AG10803 (cell line): ENCODE measurements at regions not wholly inside any gene's neighbourhood (a gene's known extent, or its start where the extent isn't known, plus 50 kb on each side); places are given as distances from the start of the nearest gene placed in this dataset.
A peak's percentile ranks its signal among the peaks of the same experiment; 100 is the strongest.

Experiments
- DNase-seq: peaks from one replicate; pipeline ENCODE4 v3.0.0; 2010; ENCODE audit warnings: low read depth
- H3K4me3 ChIP-seq: 2 replicates; pipeline ENCODE4 v1.5.1; 2011; ENCODE audit warnings: mild to moderate bottlenecking, low read length, control low read depth
- TF ChIP-seq, protein P1 (sequence below): conservative IDR thresholded peaks from 2 replicates; pipeline ENCODE4 v1.5.1; 2011; ENCODE audit warnings: mild to moderate bottlenecking, low read length, control low read depth, inconsistent platforms

DNA sequence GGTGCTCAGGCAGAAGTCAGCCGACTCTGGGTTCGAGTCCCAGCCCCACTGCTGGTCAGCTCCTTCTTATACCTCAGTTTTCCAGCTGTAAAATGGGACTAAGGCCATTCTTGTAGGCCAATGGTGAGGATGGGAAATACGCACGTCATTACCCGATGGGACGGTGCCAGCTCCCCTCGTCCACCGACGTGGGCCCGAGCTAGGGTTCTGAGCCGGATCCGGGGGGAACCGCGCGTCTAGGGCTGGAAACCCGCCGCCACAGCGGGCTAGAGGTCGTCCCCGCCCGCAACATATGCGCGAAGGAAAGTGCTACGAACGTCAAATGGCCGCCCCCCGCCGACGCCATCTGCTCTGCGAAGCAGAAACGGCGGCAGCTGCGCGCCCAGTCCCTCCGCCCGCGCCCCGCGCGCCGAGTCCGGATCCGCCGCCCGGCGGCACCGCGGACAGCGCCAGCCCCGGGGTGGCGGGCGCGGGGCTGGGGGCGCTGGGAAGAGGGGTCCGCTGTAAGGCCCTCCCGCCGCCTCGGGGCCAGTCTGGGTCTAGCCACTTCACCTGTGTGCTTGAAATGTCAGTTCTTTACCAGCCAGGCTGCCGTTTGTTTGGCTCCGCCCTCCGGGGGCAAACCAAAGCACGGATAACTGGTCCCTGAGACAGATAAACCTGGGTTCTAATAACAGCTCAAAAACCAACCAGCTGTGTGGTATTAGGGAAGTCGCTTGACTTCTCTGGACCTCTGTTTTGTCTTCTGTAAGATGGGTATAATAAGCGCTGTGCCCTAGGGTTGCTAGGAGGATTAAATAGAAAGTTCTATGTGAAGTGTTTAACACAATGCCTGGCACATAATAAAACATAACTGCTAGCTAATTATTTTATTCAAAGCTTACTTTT is 103.5 kb upstream of the RCN1 start:
- DNase-seq = no peak
- TF ChIP-seq, protein P1, sequence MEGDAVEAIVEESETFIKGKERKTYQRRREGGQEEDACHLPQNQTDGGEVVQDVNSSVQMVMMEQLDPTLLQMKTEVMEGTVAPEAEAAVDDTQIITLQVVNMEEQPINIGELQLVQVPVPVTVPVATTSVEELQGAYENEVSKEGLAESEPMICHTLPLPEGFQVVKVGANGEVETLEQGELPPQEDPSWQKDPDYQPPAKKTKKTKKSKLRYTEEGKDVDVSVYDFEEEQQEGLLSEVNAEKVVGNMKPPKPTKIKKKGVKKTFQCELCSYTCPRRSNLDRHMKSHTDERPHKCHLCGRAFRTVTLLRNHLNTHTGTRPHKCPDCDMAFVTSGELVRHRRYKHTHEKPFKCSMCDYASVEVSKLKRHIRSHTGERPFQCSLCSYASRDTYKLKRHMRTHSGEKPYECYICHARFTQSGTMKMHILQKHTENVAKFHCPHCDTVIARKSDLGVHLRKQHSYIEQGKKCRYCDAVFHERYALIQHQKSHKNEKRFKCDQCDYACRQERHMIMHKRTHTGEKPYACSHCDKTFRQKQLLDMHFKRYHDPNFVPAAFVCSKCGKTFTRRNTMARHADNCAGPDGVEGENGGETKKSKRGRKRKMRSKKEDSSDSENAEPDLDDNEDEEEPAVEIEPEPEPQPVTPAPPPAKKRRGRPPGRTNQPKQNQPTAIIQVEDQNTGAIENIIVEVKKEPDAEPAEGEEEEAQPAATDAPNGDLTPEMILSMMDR = no peak
- H3K4me3 ChIP-seq = peak overlapping the region; percentile 26; the same call in 1 of the 2 replicates

DNA sequence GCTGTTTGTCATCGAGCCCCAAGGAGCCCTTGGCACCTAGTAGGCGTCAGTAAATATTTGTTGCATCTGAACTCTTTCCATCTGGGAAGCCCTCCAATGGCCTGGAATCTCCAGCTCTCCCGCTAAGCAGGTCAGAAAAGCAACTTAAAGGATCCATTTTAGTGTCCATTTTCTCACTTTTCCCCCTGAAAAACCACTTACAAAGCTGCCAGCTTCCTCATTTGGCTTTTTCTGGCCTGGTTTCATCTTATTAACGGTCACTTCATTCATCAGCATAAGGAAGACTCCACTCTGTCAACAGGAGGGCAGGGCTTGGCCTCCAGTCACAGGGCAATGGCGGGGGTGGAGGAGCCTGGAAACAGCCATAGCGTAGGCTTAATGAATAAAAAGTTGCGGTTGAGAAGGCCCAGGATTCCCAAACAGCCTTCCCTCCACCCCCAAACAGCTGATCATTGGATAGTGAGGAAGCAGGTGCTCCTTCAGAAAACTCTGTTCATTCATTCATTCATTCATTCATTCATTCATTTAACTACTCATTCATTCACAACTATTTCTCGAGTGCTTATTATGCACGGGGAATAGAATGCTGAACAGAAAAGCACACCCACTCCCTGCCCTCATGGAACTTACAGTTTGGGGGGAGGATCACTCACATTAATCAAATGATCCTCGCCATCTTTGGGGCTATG is 104.5 kb upstream of the RCN1 start:
- TF ChIP-seq, protein P1 = no peak
- no peak for DNase-seq

DNA sequence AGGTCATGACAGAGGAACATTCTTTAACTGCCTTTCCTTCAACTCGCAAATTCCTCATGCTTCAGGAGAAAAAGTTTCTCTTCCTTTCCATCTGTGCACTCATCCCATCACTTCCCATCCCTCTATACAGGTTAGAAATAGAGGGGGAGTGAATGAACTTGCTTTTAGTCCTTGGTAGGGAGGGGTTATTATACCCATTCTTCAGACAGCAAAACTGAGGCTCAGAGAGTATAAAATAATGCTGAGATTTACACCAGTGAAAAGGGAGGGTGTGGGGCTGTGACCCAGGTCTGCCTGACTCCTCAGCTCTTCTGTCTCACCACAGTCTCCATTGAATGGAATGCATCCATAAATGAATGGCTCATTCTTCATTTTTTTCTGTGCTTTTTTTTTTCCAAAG is 109.4 kb upstream of the RCN1 start:
- H3K4me3 ChIP-seq = no peak overlapping the region
- TF ChIP-seq, protein P1 = no peak
- DNase-seq = no peak

More for the DNA sequence above, 104.5 kb upstream of the RCN1 start:
- H3K4me3 ChIP-seq = no peak overlapping the region

DNA sequence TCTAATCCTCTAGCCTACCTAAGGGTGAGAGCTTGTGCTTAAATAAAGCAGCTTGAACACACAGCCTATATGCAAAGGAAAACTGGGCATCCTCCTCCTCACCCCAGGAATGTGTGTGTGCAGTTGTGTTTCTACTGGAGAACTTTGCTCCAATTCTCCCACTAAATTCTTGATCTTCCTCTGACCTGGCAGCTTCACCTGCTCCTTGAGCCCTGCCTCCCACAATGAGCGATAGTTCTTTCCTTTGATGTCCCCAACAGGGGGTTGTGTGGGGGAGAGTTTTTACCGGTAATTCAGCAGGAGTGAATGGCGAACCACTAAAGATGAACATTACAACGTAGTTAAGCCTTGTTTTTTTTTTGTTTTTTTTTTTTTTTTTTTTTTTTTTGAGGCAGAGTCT is 113.5 kb upstream of the RCN1 start:
- no peak for DNase-seq
- TF ChIP-seq, protein P1 = no peak
- H3K4me3 ChIP-seq = no peak overlapping the region

DNA sequence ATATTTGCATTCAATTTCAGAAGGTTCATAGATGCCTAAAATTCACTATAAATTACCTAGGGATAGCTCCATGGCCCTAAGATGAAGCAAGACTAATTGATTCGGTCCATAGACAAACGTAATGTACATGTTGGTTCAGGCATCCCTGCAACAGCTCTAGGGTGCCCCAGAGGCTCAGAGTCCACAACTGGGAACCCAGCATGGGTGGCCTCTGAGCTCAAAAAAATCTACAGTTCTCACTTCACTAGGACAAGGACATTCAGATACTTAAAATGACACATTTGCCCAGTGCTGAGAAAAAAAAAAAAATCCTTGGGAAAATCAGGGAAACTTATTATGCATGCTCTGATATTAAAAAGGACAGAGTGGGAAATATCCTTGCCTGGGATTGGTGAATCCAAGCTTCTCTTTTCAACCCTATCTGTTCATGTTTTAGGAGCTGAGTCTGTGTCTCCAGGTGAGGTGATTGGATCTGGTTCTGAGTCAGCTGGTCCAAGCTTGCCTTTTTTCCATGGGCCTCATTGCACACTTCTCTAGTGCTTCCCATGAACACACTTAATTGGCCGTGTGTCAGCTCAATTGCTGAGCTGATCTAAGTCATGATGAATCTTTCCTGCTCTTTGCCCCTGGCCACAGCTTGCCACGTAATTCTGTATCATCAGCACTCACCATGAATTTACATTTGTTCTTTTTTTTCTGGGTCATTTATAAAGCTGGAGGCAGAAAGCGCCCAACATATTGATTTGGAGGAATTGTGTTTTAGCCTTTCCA is 116.3 kb upstream of the RCN1 start:
- TF ChIP-seq, protein P1 = no peak
- no peak overlapping the region for H3K4me3 ChIP-seq
- DNase-seq = peak; percentile 76

DNA sequence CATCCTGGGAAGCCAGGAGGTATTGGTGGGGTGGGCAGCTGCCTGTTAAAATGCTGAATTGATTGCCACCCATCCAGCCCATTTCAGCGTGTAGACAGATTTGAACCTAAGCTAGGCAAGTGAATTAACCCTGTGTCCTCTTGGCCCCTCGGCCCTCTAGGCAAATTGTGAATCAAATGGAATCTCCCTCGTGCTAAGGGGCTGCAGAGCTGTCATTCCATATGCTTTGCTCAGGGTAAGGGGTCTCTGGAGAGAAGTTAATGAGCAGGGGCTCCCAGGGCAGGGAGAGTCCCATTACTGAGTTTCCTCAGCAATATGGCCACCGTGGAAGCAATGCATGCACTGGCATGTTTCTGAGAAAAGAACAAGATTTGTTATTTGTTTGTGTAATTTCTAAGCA is 117.7 kb upstream of the RCN1 start:
- TF ChIP-seq, protein P1 = no peak
- DNase-seq = no peak

More for the DNA sequence above, 117.7 kb upstream of the RCN1 start:
- no peak overlapping the region for H3K4me3 ChIP-seq
